Pons (tissue), 1 donor: ENCODE measurements at regions not wholly inside any gene's neighbourhood (a gene's known extent, or its start where the extent isn't known, plus 50 kb on each side); places are given as distances from the start of the nearest gene placed in this dataset.

Experiments
- DNase-seq: peaks from one replicate; pipeline ENCODE4 v3.0.0-alpha.2; 2016; ENCODE audit warnings: low spot score

DNA sequence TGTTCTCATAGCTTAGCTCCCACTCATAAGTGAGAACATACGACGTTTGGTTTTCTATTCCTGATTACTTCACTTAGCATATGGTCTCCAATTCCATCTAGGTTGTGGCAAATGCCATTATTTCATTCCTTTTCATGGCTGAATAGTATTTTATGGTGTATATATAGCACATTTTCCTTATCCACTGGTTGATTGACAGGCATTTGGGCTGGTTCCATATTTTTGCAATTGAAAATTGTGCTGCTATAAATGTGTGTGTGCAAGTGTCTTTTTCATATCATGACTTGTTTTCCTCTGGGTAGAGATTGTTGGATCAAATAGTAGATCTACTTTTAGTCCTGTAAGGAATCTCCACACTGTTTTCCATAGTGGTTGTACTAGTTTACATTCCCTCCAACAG, 133.0 kb upstream of the TAB2 start:
- no peak for DNase-seq

DNA sequence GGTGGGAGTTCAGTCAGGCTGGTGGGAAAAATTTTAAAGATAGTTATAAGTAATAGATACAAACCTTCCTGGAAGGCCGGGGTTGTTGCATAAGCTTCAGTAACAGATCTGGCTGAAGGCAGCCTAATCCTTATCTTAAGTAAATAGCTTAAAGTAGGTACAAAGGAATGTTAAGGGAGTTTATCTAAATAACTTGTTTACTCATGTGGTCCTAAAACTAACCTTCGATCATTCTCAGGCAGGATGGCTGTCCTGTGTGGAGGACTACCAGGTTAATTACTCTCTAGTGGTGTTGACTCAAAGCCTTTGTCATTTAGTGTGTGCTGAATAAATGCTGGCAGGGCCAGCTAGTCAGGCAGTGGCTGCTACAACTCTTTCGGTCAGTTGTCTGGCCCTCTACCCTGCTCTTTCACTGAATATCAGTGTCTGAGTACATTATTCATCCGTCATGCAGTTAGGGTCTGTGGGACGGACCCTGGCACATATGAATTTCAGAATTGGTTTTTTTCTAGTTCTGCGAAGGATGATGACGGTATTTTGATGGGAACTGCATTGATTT, 131.6 kb upstream of the TAB2 start:
- DNase-seq, result no peak

DNA sequence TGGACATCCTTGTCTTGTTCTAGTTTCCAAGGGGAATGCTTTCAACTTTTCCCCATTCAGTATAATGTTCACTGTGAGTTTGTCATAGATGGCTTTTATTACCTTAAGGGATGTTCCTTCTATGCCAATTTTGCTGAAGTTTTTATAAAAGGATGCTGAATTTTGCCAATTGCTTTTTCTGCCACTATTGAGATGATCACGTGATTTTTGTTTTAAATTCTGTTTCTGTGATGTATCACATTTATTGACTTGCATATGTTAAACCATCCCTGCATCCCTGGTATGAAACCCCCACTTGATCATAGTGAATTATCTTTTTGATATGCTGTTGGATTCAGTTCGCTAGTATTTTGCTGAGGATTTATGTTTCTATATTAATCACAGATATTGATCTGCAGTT, 130.6 kb upstream of the TAB2 start:
- DNase-seq, result no peak

DNA sequence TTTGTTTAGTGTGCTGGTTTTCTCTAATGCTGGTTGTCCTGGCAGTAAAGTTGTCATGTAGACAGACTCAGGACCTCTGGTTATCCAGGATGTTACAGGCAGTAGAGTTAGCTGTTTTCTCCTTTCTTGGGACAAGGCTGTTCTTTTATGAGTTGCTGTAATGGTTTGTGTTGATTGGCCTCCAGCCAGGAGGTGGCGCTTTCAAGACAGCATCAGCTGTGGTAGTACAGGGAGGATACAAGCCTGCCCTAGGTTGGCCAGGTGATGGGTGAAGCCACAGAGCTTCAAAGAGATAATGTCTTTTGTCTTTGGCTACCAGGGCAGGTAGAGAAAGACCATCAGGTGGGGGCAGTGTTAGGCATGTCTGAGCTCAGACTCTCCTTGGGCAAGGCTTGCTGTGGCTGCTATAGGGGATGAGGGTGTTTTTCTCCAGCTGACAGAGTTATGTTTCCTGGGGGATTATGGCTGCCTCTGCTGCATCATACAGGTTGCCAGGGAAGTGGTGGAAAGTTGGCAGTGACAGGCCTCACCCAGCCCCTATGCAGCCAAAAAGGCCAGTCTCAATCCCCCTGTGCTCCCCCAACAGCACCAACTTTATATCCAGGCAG, 127.2 kb upstream of the TAB2 start:
- DNase-seq, result no peak

- no peak for DNase-seq
These were observed 122.5 kb upstream of the TAB2 start for GRCh38 chr6:149194820-149195558.

GRCh38 chr6:149196091-149196490, 121.4 kb upstream of the TAB2 start:
- no peak for DNase-seq

GRCh38 chr6:149197482-149197881, 120.0 kb upstream of the TAB2 start:
- no peak for DNase-seq

- no peak for DNase-seq
These were observed 119.2 kb upstream of the TAB2 start for GRCh38 chr6:149198265-149198664.

DNA sequence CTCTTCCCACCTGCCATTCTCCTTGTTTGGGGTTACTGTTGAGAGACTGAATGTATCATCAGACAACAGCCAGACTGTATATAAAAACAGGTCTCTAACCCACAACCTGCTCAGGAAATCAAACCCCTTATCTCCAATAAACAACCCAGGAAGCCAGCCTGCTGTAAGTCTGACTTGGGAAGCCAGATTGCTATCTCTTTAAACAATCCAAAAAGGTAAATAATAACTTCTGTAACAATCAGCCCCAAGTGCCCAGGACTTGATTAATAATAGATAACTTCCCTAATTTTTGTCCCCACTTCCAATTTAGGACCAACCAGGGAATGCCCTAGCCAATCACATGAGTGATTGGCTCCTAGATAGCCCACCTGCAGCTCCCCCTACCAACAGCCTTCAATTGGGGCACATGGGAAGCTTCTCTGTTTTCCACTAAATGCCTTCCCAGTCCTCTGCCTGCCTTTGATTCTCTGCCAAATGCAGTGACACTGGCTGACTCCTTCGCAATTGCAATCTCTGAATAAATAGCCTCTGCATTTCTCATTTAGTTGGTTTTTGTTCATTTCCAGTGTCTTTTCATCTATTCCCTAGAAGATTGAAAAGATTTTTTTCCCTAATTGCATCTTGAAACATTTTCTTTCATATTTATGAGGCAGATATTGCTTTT, 117.1 kb upstream of the TAB2 start:
- DNase-seq, result peak; percentile 63

DNA sequence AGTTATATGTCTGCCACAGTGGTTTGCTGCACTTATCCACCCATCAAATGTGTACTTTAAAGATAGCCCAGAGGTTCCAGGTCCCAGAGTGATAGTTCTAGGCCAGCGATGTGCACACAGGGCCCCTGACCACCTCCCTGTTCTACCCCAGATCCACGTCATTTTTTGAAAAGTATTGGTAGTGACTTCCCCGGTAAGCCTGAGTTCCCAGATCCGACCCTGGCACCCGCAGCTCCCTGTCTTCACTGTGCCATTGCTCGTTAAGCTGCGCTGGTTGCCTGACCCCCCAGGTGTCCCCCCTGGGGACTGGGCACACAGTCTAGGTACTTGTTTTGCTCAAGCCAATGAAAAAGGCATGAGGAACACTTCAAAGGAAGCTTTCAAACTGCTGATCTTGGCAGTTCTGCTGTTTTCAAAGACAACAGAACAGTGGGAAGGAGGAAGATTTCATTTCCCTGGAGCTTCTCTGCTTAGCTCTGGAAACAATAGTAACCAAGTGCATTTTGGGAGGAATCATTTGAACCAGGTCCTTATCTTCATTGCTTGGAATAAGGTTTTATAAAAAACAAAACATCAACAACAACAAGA, 116.3 kb upstream of the TAB2 start:
- peak; percentile 66 for DNase-seq

DNA sequence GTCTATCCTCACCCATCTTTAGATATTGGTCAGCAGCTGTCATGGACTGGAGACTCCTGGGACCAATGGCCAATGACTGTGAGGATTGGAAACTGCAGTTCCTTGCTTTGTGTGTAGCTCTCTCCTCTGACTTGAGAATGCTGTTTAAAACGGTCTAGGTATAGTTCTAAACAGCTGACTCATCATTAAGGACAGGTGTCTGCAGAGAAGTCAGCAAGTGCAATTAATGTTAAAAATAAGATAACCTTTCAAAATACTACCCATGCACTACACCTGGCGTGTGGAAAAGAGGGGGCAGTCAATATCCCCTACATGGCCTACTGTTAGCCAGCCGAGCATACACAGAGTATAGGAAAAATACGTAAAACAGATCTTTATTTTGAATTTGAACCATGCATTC, 115.4 kb upstream of the TAB2 start:
- no peak for DNase-seq

GRCh38 chr6:149202952-149203351, 114.6 kb upstream of the TAB2 start:
- DNase-seq, result no peak

GRCh38 chr6:149203509-149203908, 114.0 kb upstream of the TAB2 start:
- DNase-seq, result no peak

GRCh38 chr6:149208134-149208601, 109.3 kb upstream of the TAB2 start:
- no peak for DNase-seq

DNA sequence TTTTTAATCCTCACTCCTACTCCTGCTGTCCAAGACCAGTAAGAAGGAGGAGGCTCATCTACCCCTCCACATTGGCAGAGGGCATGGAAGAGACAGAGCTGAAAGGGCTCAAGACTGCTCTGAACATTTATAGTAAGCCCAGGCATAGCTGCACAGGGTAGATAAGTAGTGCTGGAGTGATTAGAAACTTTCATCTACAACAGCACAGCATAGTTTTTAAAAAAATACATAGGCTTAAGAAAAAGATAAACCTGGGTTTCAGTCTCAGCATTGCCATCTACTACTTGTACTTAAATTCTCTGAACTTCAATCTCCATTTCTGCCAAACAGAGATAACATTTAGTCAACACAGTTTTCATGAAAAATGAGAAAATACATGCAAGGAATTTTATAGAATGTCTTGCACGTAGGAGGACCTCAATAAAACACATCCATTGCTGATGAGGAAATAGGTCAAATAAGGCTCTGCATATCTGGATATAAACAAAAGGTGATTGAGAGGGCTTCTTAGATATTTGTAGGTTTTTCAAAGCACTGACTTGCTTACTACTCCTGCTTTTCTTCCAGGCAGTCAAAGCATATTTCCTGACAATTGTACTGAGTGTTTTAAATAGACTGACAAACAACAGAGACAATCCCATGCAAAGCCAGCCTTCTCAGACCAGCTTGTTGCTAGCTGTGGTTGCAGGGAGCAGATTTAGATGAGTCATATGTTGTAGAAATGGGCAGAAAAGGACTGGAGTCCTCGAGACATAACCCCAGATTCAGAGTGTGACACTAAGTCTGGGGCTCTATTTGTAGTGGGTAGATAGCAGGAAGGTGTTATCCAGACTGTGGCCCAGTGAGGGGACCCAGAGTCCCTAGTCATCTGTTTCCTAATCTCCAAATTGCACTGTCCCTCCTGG, 107.4 kb upstream of the TAB2 start:
- DNase-seq, result no peak

DNA sequence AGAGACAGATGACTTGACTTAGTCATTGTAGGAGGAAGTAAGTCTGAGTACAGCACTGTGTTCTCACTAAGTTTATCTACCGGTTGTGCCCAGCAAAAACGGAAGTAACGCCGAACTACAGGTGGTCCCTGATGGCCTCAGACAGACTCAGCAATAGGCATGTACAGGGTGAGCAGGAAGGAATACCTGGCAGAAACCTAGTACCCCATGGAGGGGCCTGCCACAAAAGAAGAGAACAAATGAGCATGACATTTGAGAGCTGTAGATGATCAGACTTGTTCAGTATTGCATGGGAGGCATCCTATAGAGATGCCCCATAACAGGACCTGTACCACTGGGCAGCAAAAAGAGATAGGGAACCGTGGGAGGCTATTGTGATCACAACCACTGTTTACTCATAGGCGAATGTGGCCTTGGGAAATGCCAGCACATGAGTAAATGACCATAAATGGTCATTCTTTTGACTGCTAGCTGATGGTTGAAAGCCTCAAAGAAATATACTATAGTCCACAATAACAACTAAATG, 106.4 kb upstream of the TAB2 start:
- DNase-seq, result no peak

DNA sequence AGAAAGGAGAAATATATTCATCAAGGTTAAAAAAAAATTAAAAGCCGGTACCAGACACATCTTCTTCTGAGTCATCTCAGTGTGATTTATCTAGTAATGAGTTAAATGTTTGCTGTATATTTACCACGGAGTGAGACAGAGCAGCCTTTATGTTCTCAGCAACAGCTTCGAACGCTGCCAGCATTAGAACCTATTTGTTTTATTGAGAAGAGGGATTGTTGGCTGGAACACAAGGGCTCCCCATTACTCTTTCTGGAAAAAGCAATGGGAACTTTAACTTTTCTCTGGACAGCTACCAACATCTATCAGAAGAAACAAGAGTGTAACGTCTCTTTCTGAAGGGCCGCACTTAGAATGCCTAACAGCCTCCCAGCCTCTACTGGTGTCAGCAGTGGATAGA, 105.3 kb upstream of the TAB2 start:
- peak; percentile 92 for DNase-seq

GRCh38 chr6:149212892-149213801, 104.4 kb upstream of the TAB2 start:
- DNase-seq, result peak; percentile 53

DNA sequence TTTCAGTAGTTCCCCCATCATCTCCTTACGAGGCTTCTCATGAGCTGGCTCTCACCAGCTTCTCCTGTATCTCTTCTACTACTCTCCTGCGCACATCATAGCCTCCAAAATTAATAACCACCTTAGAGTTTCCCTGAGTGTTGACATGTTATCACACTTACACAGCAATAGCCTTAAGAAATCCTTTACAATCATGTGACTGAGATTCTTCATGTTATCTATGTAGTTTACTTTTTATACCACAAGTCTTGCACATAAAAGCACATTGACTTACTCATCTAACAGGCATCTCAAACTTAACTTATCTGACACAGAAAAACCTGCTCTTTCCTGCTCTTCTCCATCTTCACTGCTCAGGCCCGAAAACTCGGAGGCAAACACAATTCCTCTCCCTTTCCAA, 103.7 kb upstream of the TAB2 start:
- DNase-seq, result no peak

DNA sequence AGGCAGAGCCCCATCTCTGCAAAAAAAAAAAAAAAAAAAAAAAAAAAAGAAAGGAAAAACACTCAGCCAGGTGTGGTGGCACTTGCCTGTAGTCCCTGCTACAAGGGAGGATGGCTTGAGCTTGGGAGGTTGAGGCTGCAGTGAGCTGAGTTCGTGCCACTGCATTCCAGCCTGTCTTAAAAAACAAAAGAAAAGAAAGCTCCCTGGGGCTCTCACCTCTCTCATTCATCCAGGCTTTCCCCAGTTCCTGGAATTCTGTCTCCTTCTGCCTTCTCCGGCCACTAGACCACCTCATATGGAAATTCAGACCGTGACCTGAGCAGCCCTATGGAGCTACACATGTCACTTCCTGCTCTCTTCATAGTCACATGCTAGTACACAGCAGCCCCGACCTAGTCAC, 101.1 kb upstream of the TAB2 start:
- DNase-seq, result no peak
